Muscle layer of duodenum (tissue), 2 donors: ENCODE measurements at regions not wholly inside any gene's neighbourhood (a gene's known extent, or its start where the extent isn't known, plus 50 kb on each side); places are given as distances from the start of the nearest gene placed in this dataset.

Experiments
- H3K27ac ChIP-seq: one replicate; pipeline ENCODE4 v1.7.0; 2013; ENCODE audit warnings: mild to moderate bottlenecking, low read length
- H3K27me3 ChIP-seq: one replicate; pipeline ENCODE4 v1.7.0; 2013; ENCODE audit warnings: low read depth, mild to moderate bottlenecking, control low read depth, low read length
- H3K36me3 ChIP-seq, 2 donors: one replicate each; pipeline ENCODE4 v1.7.0; 2013; ENCODE audit warnings: low read length in 2 of 2, control low read depth in 1 of 2, mild to moderate bottlenecking in 1 of 2; ENCODE audit not compliant: insufficient read depth in 2 of 2, control insufficient read depth in 1 of 2
- H3K4me1 ChIP-seq, 2 donors: one replicate each; pipeline ENCODE4 v1.7.0; 2013; ENCODE audit warnings: low read length in 2 of 2, mild to moderate bottlenecking in 2 of 2, control low read depth in 1 of 2, moderate library complexity in 1 of 2; ENCODE audit not compliant: insufficient read depth in 2 of 2, control insufficient read depth in 1 of 2
- H3K4me3 ChIP-seq, 2 donors: one replicate each; pipeline ENCODE4 v1.7.0; 2013; ENCODE audit warnings: low read length in 2 of 2, low read depth in 1 of 2, mild to moderate bottlenecking in 1 of 2
- H3K9me3 ChIP-seq, 2 donors: one replicate each; pipeline ENCODE4 v1.7.0; 2013; ENCODE audit warnings: low read length in 2 of 2, control low read depth in 1 of 2, mild to moderate bottlenecking in 1 of 2; ENCODE audit not compliant: control insufficient read depth in 1 of 2
- donor health status: healthy.

DNA sequence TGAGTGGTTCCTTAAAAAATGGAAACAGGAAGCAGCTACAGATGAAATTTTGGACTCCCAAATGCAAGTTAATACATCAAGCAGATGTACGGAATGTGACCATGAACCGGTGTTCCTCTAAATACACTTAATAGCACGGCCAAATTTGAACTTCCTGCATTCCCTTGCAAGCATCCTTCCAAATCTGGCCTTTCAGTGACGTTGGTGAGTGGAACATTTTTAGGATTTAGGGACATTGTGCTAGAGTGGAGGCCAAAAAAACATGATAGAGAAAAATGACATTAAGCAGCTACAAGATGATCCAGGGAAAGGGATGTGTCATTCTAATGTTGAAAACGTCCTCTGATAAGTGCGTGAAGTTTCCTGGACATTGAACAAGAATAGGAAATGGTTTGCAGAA is 62.1 kb downstream of the CTAGE1 start:
- no peaks in the 10 kb centered on the region for H3K4me1 ChIP-seq
- no peak overlapping the region for H3K27ac ChIP-seq
- H3K27me3 ChIP-seq, result no peaks in the 10 kb centered on the region
- no peak overlapping the region for H3K4me3 ChIP-seq
- no peaks in the 10 kb centered on the region for H3K9me3 ChIP-seq
- no peaks in the 10 kb centered on the region for H3K36me3 ChIP-seq

DNA sequence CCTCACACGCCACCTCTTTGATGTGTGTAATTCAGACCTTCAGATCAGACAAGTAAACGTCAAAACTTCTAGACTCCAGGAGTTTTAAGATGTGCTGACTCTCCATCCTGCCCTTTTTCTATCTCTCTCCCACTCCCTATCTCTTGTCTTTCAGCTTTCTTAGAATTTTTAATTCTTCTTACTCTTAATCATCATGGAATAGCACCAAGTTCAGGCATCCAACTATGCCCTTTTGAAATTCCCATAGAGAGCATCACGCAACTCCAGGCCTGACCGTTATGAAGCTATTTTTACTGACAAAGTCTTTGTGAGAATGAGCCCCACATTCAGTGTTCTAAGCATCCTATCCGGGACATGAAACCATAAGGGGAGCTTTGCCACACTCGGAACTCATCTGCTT is 62.6 kb downstream of the CTAGE1 start:
- Histone ChIP-seq H3K4me3 (no peak overlapping the region), H3K4me1 (no peaks in the 10 kb centered on the region), H3K36me3 (no peaks in the 10 kb centered on the region), H3K27ac (no peak overlapping the region), H3K9me3 (no peaks in the 10 kb centered on the region), H3K27me3 (no peaks in the 10 kb centered on the region)

DNA sequence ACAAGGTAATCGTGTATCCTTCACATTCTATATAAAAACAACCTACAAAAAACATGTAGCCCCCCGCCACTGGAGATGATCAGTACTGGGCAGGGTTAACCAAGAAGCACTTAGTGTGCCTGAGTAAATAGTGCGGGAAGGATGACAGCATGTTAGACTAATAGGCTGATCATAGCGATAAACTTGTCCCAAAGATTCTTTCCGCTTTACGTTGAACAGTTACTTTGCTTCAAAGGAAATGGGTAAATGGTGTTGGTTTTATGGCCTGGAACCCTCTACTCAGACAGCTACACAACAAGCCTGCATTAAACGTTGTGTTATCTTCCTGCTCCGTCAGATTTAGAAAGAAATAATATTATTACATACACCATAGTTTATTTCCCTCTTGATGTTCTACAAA is 67.7 kb downstream of the CTAGE1 start:
- Histone ChIP-seq H3K36me3 (no peaks in the 10 kb centered on the region), H3K27me3 (peaks cover 18% of the 10 kb centered on the region), H3K9me3 (no peaks in the 10 kb centered on the region), H3K27ac (no peak overlapping the region), H3K4me3 (no peak overlapping the region), H3K4me1 (peaks cover 9 to 12% of the 10 kb centered on the region in 2 donors)

DNA sequence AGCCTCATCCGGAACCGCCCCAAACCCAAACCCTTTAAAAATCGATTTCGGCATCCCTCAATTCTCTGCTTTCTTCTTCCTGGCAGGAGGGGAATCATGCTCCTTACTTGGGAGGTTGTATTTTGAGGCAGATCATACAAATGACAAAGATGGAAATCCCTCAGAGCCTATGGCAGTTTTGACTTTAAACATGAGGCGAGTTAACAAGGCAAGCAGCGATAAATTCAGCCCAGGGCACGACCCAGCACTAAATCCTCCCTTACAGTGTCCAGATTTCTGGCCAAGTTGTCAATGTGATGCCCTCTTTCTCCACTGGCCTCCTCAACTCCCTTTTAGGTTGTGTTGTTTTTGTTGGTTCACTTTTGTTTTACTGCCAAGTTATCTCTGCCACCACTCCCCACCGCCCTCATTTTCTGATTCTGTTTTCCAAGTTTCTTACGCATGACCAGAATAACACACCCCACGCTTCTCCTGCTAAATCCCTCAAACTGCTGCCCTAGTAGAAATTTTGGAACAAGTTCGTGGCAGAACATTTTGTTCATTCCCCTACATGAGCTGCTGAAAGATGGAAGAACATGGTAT is 68.3 kb downstream of the CTAGE1 start:
- H3K4me1 ChIP-seq, result peaks cover 9 to 12% of the 10 kb centered on the region in 2 donors
- H3K36me3 ChIP-seq, result no peaks in the 10 kb centered on the region
- H3K27me3 ChIP-seq, result peaks cover 18% of the 10 kb centered on the region
- H3K4me3 ChIP-seq, result peak overlapping the region; percentile 47 to 64
- H3K9me3 ChIP-seq, result no peaks in the 10 kb centered on the region
- no peak overlapping the region for H3K27ac ChIP-seq

DNA sequence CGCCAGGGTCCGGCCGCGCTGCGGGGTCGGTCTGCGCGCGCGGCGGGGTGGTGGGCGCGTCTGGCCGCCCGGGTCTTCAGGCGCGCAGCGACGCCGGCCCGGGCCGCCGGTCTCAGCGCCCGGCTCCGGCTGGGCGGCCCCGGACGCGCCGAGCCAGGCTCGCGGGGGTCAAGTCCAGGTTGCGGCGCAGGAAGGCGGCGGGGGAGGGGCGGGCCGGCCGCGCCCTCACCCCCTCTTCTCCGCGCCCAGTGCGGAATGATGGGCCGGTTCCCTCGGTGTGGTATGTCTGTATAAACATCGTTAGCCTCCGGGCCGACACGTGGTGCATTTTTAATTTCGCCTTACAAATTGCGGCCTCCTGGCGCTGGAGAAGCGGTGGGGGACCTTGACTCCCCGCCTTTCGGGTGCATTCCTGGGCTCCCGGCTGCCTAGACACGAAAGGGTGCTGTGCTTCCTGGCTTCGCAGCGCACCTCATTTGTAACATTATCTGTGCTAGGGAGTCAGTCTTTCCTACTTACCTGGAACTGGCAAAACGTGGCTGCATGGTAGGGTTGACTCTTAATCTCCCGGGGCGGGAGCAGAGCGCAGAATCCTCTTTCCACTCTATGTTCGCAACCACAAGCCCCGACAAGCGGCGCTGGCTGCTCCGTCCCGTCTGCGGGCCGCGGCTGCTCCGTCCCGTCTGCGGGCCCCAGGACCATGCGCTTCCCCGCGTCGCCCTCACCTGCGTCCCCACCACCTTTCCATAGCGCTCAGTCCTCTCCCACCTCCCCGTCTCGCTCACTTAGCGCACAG is 69.0 kb downstream of the CTAGE1 start:
- Histone ChIP-seq H3K36me3 (no peaks in the 10 kb centered on the region), H3K9me3 (no peaks in the 10 kb centered on the region), H3K4me1 (peaks cover 9 to 12% of the 10 kb centered on the region in 2 donors), H3K4me3 (peak overlapping the region; percentile 47 to 64), H3K27ac (peak overlapping the region; percentile 55), H3K27me3 (peaks cover 18% of the 10 kb centered on the region)

DNA sequence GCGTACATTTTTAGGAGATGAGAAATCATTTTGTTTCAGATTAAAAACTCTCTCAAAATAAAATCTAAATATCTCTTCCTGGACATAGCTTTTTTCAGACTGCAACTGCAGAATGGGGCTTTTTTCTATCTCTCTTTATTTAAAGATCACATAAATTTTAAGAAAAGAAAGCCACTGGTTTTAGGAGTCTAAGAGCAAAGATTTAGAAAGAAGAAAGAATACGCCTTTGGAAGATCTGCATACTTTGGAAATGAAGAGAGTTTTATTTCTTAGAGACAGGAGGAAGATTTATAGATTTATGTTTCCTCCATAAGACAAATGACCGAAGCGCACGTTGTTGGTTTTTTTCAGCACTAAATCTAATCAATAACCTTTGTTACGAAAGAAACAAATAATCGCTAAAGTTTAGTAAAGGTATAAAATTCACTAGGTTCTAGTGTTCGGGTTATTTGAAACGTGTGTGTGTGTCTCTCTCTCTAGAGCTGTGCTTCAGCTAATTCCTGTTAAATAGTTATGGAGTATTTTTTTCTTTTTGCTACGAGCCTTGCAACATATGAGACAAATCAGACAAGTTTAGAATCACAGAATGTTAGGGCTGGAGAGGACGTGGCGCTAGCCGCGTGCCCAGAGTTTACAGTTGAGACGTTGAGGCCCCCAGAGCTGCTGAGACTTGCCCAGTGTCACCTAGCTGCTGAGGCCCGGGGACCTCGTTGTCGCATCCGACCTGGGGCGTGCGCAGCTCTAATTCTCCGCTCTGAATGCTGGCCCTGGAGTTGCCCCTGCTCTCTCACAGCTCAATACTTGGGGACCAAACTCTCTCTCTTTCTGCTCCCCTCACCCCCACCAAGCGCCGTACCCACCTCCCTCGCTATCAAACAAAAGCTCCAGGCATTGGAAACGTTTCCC is 69.9 kb downstream of the CTAGE1 start:
- Histone ChIP-seq H3K4me3 (peak overlapping the region; percentile 37 to 64), H3K9me3 (no peaks in the 10 kb centered on the region), H3K27me3 (peaks cover 18% of the 10 kb centered on the region), H3K36me3 (no peaks in the 10 kb centered on the region), H3K27ac (peak overlapping the region; percentile 53), H3K4me1 (peaks cover 9 to 12% of the 10 kb centered on the region in 2 donors)

DNA sequence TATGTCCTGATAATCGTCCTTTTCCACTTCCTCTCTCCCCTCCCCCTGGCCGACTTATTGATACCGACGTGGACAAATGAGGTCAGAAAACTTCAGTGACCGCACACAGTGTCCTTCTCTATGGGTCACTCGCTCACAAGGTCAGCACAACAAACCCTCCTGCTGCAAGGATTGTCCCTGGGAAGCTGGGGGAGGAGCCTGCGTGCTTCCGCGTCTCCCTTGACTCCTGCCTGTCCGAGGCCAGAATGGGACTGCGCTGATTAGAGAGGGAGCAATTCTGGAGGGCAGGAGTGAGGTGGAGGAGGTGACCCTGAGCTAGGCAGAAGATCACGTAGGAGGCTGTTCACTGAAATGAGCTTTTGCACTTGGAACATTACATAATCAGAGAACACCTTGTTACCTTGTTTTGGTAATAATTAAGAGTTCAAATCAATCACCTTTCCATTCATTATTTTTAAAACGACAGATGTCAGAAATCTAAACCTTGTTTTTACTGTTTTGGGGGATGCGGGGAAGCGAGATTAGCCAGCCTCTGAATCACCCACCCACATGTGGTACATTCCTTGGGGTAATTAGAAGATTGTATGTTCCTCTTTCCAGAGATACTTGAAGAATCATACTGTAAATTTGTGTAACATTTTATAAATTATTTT is 70.6 kb downstream of the CTAGE1 start:
- Histone ChIP-seq H3K27me3 (peaks cover 18% of the 10 kb centered on the region), H3K4me1 (peaks cover 9 to 12% of the 10 kb centered on the region in 2 donors), H3K27ac (peak overlapping the region; percentile 53), H3K36me3 (no peaks in the 10 kb centered on the region), H3K4me3 (peak overlapping the region in 1 of 2 donors; percentile 37), H3K9me3 (no peaks in the 10 kb centered on the region)

DNA sequence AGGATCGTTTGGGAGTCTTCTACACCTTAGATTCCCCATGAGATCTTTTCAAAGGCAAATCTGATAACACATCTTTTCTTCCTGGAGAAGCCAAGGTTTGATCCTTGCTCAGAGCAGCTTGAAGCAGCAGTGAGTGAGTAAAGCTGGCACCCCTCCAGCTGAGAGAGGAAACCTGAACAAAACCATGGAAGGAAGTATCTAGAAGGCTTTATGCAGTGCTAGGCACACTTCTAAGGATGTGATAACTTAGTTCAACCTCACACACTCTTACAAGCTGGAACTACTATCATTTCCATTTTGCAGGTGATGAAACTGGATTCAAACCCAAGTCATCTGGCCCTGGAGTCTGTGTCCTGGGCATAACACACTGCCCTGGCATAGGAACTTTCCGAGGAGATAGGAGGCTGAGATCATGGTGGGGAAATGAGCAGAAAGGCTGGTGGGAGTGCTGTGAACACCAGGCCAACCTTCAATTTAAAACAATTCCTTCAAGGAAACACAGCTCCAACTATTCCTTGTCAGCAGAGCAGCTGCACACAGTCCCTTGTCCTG is 71.2 kb downstream of the CTAGE1 start:
- H3K27ac ChIP-seq, result peak overlapping the region; percentile 53
- peaks cover 9 to 12% of the 10 kb centered on the region in 2 donors for H3K4me1 ChIP-seq
- H3K27me3 ChIP-seq, result peaks cover 18% of the 10 kb centered on the region
- no peaks in the 10 kb centered on the region for H3K9me3 ChIP-seq
- peak overlapping the region in 1 of 2 donors; percentile 37 for H3K4me3 ChIP-seq
- H3K36me3 ChIP-seq, result no peaks in the 10 kb centered on the region

DNA sequence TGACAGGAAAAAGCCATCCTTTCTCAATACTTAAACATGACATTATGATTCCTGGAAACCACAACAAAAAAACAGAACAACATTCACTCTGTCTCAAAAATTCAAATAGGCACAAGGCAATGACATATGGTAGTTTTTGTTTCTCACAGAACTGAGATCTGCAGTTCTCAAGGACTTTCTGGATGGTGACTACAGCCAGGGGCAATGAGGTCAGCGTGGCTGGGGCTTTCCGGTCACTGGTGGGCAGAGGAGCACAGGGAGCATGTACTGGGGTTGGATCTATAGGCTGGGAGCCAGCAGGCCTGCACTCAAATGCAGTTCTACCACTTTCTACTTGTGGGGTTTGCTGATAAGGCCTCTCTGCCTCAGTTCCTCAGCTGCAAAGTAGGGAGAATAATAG is 72.0 kb downstream of the CTAGE1 start:
- H3K9me3 ChIP-seq, result no peaks in the 10 kb centered on the region
- no peaks in the 10 kb centered on the region for H3K36me3 ChIP-seq
- peaks cover 18% of the 10 kb centered on the region for H3K27me3 ChIP-seq
- no peak overlapping the region for H3K27ac ChIP-seq
- peaks cover 9 to 12% of the 10 kb centered on the region in 2 donors for H3K4me1 ChIP-seq
- no peak overlapping the region for H3K4me3 ChIP-seq

DNA sequence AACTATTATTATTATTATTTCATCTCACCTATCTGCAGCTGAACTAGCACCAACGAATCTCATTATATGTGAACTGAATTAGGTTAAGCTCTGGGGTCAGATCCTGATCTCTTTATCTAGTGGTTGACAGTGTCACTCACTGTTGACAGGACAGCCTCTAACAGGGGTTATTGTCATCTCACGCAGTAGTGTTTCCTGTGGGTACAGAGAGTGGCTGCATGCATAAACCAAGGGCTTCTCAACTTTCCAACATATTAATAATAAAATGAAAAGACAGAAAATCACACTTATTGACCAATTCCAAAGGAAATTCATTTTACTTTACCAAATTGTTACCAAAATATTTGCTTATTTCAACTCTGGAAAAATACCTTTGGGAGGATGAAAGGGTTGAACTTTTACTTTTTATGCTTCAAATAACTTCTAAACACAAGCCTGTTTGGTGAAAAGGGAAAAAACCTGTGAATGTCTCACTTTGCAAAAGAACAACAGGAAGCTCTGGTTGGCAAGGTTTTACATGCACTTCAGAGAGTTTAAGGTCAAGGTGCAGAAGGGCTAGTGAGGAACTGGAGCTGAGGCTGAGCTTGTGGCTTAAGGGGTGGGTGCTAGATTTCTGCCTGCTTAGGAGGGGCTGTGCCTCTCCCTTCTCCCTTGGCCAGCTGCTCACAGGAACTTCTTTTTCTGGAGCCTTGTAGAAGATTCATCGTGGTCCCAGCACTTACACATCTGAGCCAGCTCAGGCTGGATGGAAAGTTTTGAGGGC is 72.6 kb downstream of the CTAGE1 start:
- Histone ChIP-seq H3K27ac (no peak overlapping the region), H3K4me1 (peaks cover 9 to 13% of the 10 kb centered on the region in 2 donors), H3K27me3 (peaks cover 18% of the 10 kb centered on the region), H3K4me3 (no peak overlapping the region), H3K36me3 (no peaks in the 10 kb centered on the region), H3K9me3 (no peaks in the 10 kb centered on the region)
